ENCODE measurements at regions not wholly inside any gene's neighbourhood (a gene's known extent, or its start where the extent isn't known, plus 50 kb on each side); places are given as distances from the start of the nearest gene placed in this dataset.

- Mint-ChIP-seq H3K4me1 (ENCODE audit: low read depth in 2 of 2) (no peaks in the 10 kb centered on the region), H3K9me3 (no peaks in the 10 kb centered on the region), H3K27ac (no peak overlapping the region), H3K27me3 (peaks cover 0 to 8% of the 10 kb centered on the region in 2 donors), H3K36me3 (no peaks in the 10 kb centered on the region), H3K4me3 (no peak overlapping the region)
- DNase-seq (ENCODE audit: low spot score) (no peak), ATAC-seq (no peak)
Observed at GRCh38 chr11:32531528-32531927, 52.1 kb upstream of the EIF3M start.

GRCh38 chr11:32529994-32530588 lies 53.5 kb upstream of the EIF3M start:
- H3K27me3 Mint-ChIP-seq: peaks cover 0 to 8% of the 10 kb centered on the region in 2 donors
- ATAC-seq (no peak), DNase-seq (ENCODE audit: low spot score) (no peak)
- H3K4me1 Mint-ChIP-seq (ENCODE audit: low read depth in 2 of 2): no peaks in the 10 kb centered on the region
- H3K9me3 Mint-ChIP-seq: no peaks in the 10 kb centered on the region
- H3K27ac Mint-ChIP-seq: no peak overlapping the region
- no peak overlapping the region for H3K4me3 Mint-ChIP-seq
- H3K36me3 Mint-ChIP-seq: no peaks in the 10 kb centered on the region

GRCh38 chr11:32527261-32528175 lies 56.1 kb upstream of the EIF3M start:
- peaks cover 0 to 8% of the 10 kb centered on the region in 2 donors for H3K27me3 Mint-ChIP-seq
- no peaks in the 10 kb centered on the region for H3K4me1 Mint-ChIP-seq (ENCODE audit: low read depth in 2 of 2)
- no peak overlapping the region for H3K4me3 Mint-ChIP-seq
- no peak overlapping the region for H3K27ac Mint-ChIP-seq
- DNase-seq (ENCODE audit: low spot score): no peak
- no peak for ATAC-seq
- no peaks in the 10 kb centered on the region for H3K36me3 Mint-ChIP-seq
- no peaks in the 10 kb centered on the region for H3K9me3 Mint-ChIP-seq

- H3K4me1 Mint-ChIP-seq (ENCODE audit: low read depth in 2 of 2): no peaks in the 10 kb centered on the region
- H3K9me3 Mint-ChIP-seq: no peaks in the 10 kb centered on the region
- ATAC-seq (no peak), DNase-seq (ENCODE audit: low spot score) (no peak)
- no peak overlapping the region for H3K4me3 Mint-ChIP-seq
- H3K27me3 Mint-ChIP-seq: peaks cover 0 to 8% of the 10 kb centered on the region in 2 donors
- H3K36me3 Mint-ChIP-seq: no peaks in the 10 kb centered on the region
- no peak overlapping the region for H3K27ac Mint-ChIP-seq
Observed at GRCh38 chr11:32526760-32527159, 56.9 kb upstream of the EIF3M start.

- Mint-ChIP-seq H3K4me3 (no peak overlapping the region), H3K9me3 (peaks cover 2% of the 10 kb centered on the region), H3K27me3 (peaks cover 15 to 32% of the 10 kb centered on the region in 2 donors), H3K27ac (no peak overlapping the region), H3K36me3 (no peaks in the 10 kb centered on the region), H3K4me1 (ENCODE audit: low read depth in 2 of 2) (peaks cover 0 to 2% of the 10 kb centered on the region in 2 donors)
- no peak for ATAC-seq
- DNase-seq (ENCODE audit: low spot score): no peak
Observed at GRCh38 chr11:32511926-32512325, 71.7 kb upstream of the EIF3M start.

- no peak for DNase-seq (ENCODE audit: low spot score)
Observed at GRCh38 chr11:32510039-32510438, 73.6 kb upstream of the EIF3M start.

GRCh38 chr11:32508780-32509179 lies 73.4 kb upstream of the WT1 start:
- Mint-ChIP-seq H3K4me3 (no peak overlapping the region), H3K9me3 (no peaks in the 10 kb centered on the region), H3K36me3 (no peaks in the 10 kb centered on the region), H3K27ac (no peak overlapping the region), H3K4me1 (ENCODE audit: low read depth in 2 of 2) (peaks cover 0 to 2% of the 10 kb centered on the region in 2 donors), H3K27me3 (peaks cover 12 to 27% of the 10 kb centered on the region in 2 donors)
- no peak for ATAC-seq
- no peak for DNase-seq (ENCODE audit: low spot score)

More at GRCh38 chr11:32510039-32510438, 73.6 kb upstream of the EIF3M start:
- Mint-ChIP-seq H3K27me3 (peaks cover 15 to 27% of the 10 kb centered on the region in 2 donors), H3K36me3 (no peaks in the 10 kb centered on the region), H3K4me3 (no peak overlapping the region), H3K9me3 (no peaks in the 10 kb centered on the region), H3K27ac (no peak overlapping the region), H3K4me1 (ENCODE audit: low read depth in 2 of 2) (peaks cover 0 to 2% of the 10 kb centered on the region in 2 donors)
- no peak for ATAC-seq

GRCh38 chr11:32500001-32500400 lies 64.7 kb upstream of the WT1 start:
- ATAC-seq (no peak), DNase-seq (ENCODE audit: low spot score) (no peak)
- Mint-ChIP-seq H3K36me3 (no peaks in the 10 kb centered on the region), H3K27ac (no peak overlapping the region), H3K27me3 (no peaks in the 10 kb centered on the region), H3K4me1 (ENCODE audit: low read depth in 2 of 2) (no peaks in the 10 kb centered on the region), H3K9me3 (no peaks in the 10 kb centered on the region), H3K4me3 (no peak overlapping the region)

GRCh38 chr11:32497951-32498350 lies 62.6 kb upstream of the WT1 start:
- H3K4me1 Mint-ChIP-seq (ENCODE audit: low read depth in 2 of 2): no peaks in the 10 kb centered on the region
- H3K9me3 Mint-ChIP-seq: no peaks in the 10 kb centered on the region
- no peaks in the 10 kb centered on the region for H3K36me3 Mint-ChIP-seq
- no peak overlapping the region for H3K27ac Mint-ChIP-seq
- H3K4me3 Mint-ChIP-seq: no peak overlapping the region
- H3K27me3 Mint-ChIP-seq: no peaks in the 10 kb centered on the region
- ATAC-seq (no peak), DNase-seq (ENCODE audit: low spot score) (no peak)

- no peaks in the 10 kb centered on the region for H3K27me3 Mint-ChIP-seq
- no peaks in the 10 kb centered on the region for H3K4me1 Mint-ChIP-seq (ENCODE audit: low read depth in 2 of 2)
- no peaks in the 10 kb centered on the region for H3K9me3 Mint-ChIP-seq
- H3K4me3 Mint-ChIP-seq: no peak overlapping the region
- H3K27ac Mint-ChIP-seq: no peak overlapping the region
- H3K36me3 Mint-ChIP-seq: no peaks in the 10 kb centered on the region
- ATAC-seq (no peak), DNase-seq (ENCODE audit: low spot score) (no peak)
Observed at GRCh38 chr11:32494629-32495028, 59.3 kb upstream of the WT1 start.

- DNase-seq (ENCODE audit: low spot score) (no peak), ATAC-seq (no peak)
- no peaks in the 10 kb centered on the region for H3K9me3 Mint-ChIP-seq
- no peaks in the 10 kb centered on the region for H3K36me3 Mint-ChIP-seq
- H3K27me3 Mint-ChIP-seq: no peaks in the 10 kb centered on the region
- H3K4me1 Mint-ChIP-seq (ENCODE audit: low read depth in 2 of 2): no peaks in the 10 kb centered on the region
- H3K4me3 Mint-ChIP-seq: no peak overlapping the region
- no peak overlapping the region for H3K27ac Mint-ChIP-seq
Observed at GRCh38 chr11:32489464-32489863, 54.1 kb upstream of the WT1 start.

GRCh38 chr11:32487270-32487669 lies 51.9 kb upstream of the WT1 start:
- H3K27ac Mint-ChIP-seq: no peak overlapping the region
- no peak for ATAC-seq

GRCh38 chr11:32485733-32486132 lies 50.4 kb upstream of the WT1 start:
- DNase-seq (ENCODE audit: low spot score): no peak
- ATAC-seq: peak in 1 of 2 donors; percentile 43
- Mint-ChIP-seq H3K9me3 (no peaks in the 10 kb centered on the region), H3K4me3 (no peak overlapping the region), H3K36me3 (no peaks in the 10 kb centered on the region), H3K27ac (no peak overlapping the region), H3K27me3 (peaks cover 0 to 2% of the 10 kb centered on the region in 2 donors), H3K4me1 (ENCODE audit: low read depth in 2 of 2) (no peaks in the 10 kb centered on the region)

More at GRCh38 chr11:32487270-32487669, 51.9 kb upstream of the WT1 start:
- H3K36me3 Mint-ChIP-seq: no peaks in the 10 kb centered on the region
- no peak for DNase-seq (ENCODE audit: low spot score)
- H3K4me3 Mint-ChIP-seq: no peak overlapping the region
- H3K9me3 Mint-ChIP-seq: no peaks in the 10 kb centered on the region
- peaks cover 0 to 2% of the 10 kb centered on the region in 2 donors for H3K27me3 Mint-ChIP-seq
- no peaks in the 10 kb centered on the region for H3K4me1 Mint-ChIP-seq (ENCODE audit: low read depth in 2 of 2)
